ENCODE measurements at regions not wholly inside any gene's neighbourhood (a gene's known extent, or its start where the extent isn't known, plus 50 kb on each side); places are given as distances from the start of the nearest gene placed in this dataset.

DNA sequence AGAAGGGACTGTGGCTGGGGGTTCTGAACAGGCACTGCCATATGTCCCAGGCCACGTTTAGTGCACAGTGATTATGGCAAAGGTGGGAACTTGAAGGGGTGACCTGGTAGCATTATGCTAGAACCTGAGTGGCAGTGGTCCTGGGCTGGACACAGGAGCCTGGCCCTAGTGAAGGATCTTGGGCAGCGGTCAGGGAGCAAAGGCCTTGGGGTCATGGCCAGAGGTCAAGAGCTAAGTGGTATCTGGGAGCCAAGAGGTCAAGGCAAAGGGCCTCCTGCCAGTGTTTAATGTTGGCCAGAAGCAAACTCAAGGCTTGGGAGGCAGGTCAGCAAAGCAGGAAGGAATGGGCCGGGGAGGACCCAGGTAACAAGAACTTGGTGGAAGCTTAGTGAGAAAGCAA, 254.5 kb downstream of the CDH26 start:
- TF ChIP-seq, protein P1, sequence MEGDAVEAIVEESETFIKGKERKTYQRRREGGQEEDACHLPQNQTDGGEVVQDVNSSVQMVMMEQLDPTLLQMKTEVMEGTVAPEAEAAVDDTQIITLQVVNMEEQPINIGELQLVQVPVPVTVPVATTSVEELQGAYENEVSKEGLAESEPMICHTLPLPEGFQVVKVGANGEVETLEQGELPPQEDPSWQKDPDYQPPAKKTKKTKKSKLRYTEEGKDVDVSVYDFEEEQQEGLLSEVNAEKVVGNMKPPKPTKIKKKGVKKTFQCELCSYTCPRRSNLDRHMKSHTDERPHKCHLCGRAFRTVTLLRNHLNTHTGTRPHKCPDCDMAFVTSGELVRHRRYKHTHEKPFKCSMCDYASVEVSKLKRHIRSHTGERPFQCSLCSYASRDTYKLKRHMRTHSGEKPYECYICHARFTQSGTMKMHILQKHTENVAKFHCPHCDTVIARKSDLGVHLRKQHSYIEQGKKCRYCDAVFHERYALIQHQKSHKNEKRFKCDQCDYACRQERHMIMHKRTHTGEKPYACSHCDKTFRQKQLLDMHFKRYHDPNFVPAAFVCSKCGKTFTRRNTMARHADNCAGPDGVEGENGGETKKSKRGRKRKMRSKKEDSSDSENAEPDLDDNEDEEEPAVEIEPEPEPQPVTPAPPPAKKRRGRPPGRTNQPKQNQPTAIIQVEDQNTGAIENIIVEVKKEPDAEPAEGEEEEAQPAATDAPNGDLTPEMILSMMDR (IDR thresholded peaks at IDR 0.05; ENCODE audit: insufficient read depth, low read depth, low read length), result no peak
- no peak for TF ChIP-seq EZH2 (IDR thresholded peaks at IDR 0.05; ENCODE audit: insufficient read depth, low read length)

Data from astrocyte (in vitro differentiated cells and primary cell).